ENCODE measurements at regions not wholly inside any gene's neighbourhood (a gene's known extent, or its start where the extent isn't known, plus 50 kb on each side); places are given as distances from the start of the nearest gene placed in this dataset.

GRCh38 chr3:24689353-24689752 is 194.7 kb upstream of the THRB start:
- TF ChIP-seq CTCF (IDR thresholded peaks at IDR 0.05; ENCODE audit: poor library complexity, severe bottlenecking) (no peak), RAD21 (conservative IDR thresholded peaks at IDR 0.05) (no peak), POLR2AphosphoS5 (IDR thresholded peaks at IDR 0.05) (no peak)
